ENCODE measurements at regions not wholly inside any gene's neighbourhood (a gene's known extent, or its start where the extent isn't known, plus 50 kb on each side); places are given as distances from the start of the nearest gene placed in this dataset.

- no peak for ATAC-seq (ENCODE audit: insufficient read depth, low FRiP score)
- 68 to 74% methylated on average over 8 of the region's 8 CpGs for WGBS, 2 donors
- H3K27ac ChIP-seq (ENCODE audit: low read depth in 1 of 2, low read length in 1 of 2) = no peak overlapping the region
- no peaks in the 10 kb centered on the region for H3K4me1 ChIP-seq (ENCODE audit: control insufficient read depth in 5 of 5, insufficient read depth in 5 of 5, low read length in 5 of 5)
- TF ChIP-seq, protein P1, sequence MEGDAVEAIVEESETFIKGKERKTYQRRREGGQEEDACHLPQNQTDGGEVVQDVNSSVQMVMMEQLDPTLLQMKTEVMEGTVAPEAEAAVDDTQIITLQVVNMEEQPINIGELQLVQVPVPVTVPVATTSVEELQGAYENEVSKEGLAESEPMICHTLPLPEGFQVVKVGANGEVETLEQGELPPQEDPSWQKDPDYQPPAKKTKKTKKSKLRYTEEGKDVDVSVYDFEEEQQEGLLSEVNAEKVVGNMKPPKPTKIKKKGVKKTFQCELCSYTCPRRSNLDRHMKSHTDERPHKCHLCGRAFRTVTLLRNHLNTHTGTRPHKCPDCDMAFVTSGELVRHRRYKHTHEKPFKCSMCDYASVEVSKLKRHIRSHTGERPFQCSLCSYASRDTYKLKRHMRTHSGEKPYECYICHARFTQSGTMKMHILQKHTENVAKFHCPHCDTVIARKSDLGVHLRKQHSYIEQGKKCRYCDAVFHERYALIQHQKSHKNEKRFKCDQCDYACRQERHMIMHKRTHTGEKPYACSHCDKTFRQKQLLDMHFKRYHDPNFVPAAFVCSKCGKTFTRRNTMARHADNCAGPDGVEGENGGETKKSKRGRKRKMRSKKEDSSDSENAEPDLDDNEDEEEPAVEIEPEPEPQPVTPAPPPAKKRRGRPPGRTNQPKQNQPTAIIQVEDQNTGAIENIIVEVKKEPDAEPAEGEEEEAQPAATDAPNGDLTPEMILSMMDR (IDR thresholded peaks at IDR 0.05; ENCODE audit: control extremely low read depth, extremely low read depth) = no peak
- H3K4me3 ChIP-seq = no peak overlapping the region
- H3K9me3 ChIP-seq (ENCODE audit: control insufficient read depth in 4 of 4, insufficient read depth in 3 of 4, low read length in 3 of 4) = peaks cover 0 to 4% (median 0%) of the 10 kb centered on the region in 4 donors
- no peak overlapping the region for H3K9ac ChIP-seq (ENCODE audit: insufficient read depth in 1 of 2, low read length in 2 of 2)
- no peaks in the 10 kb centered on the region for H3K36me3 ChIP-seq (ENCODE audit: control insufficient read depth in 4 of 4, insufficient read depth in 4 of 4, low read length in 4 of 4)
- peaks cover 0 to 3% (median 3%) of the 10 kb centered on the region in 3 donors for H3K27me3 ChIP-seq (ENCODE audit: control insufficient read depth in 3 of 3, insufficient read depth in 3 of 3, low read length in 2 of 3)
- DNase-seq = no peak
Measured at GRCh38 chr16:51228097-51228659, 77.1 kb upstream of the SALL1 start.

DNA sequence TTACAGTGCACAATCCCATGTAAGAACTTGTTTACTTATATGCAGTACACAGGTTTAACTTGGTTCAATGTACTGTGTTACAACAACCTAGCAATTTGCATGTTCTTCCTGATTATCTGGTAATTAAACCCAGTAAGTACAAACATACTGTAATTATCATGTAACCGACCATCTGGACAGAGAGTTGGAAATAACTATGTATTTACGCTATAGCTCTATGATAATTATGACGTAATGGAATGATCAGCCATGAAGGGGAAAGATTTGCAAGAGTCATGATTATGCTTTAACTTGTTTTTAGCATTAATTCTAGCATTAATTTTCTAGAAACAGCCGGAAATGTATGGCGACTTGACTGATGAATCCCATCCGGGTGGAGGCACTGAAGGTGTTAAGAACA is 74.8 kb upstream of the SALL1 start:
- 68 to 78% methylated on average over 6 of the region's 6 CpGs for WGBS, 2 donors
- Histone ChIP-seq H3K36me3 (ENCODE audit: control insufficient read depth in 4 of 4, insufficient read depth in 4 of 4, low read length in 4 of 4) (no peaks in the 10 kb centered on the region), H3K27me3 (ENCODE audit: control insufficient read depth in 3 of 3, insufficient read depth in 3 of 3, low read length in 2 of 3) (peaks cover 0 to 3% (median 3%) of the 10 kb centered on the region in 3 donors), H3K4me1 (ENCODE audit: control insufficient read depth in 5 of 5, insufficient read depth in 5 of 5, low read length in 5 of 5) (no peaks in the 10 kb centered on the region), H3K9ac (ENCODE audit: insufficient read depth in 1 of 2, low read length in 2 of 2) (no peak overlapping the region), H3K4me3 (no peak overlapping the region), H3K9me3 (ENCODE audit: control insufficient read depth in 4 of 4, insufficient read depth in 3 of 4, low read length in 3 of 4) (peaks cover 0 to 2% (median 0%) of the 10 kb centered on the region in 4 donors), H3K27ac (ENCODE audit: low read depth in 1 of 2, low read length in 1 of 2) (no peak overlapping the region)
- ATAC-seq (ENCODE audit: insufficient read depth, low FRiP score) (no peak), DNase-seq (no peak)
- TF ChIP-seq, protein P1 (IDR thresholded peaks at IDR 0.05; ENCODE audit: control extremely low read depth, extremely low read depth) = no peak

GRCh38 chr16:51224317-51224716 is 73.2 kb upstream of the SALL1 start:
- H3K36me3 ChIP-seq (ENCODE audit: control insufficient read depth in 4 of 4, insufficient read depth in 4 of 4, low read length in 4 of 4) = no peaks in the 10 kb centered on the region
- no peaks in the 10 kb centered on the region for H3K4me1 ChIP-seq (ENCODE audit: control insufficient read depth in 5 of 5, insufficient read depth in 5 of 5, low read length in 5 of 5)
- TF ChIP-seq, protein P1 (IDR thresholded peaks at IDR 0.05; ENCODE audit: control extremely low read depth, extremely low read depth) = no peak
- no peak for DNase-seq
- H3K4me3 ChIP-seq = no peak overlapping the region
- 89 to 98% methylated on average over 2 of the region's 2 CpGs for WGBS, 2 donors
- H3K27ac ChIP-seq (ENCODE audit: low read depth in 1 of 2, low read length in 1 of 2) = no peak overlapping the region
- no peak for ATAC-seq (ENCODE audit: insufficient read depth, low FRiP score)
- peaks cover 0 to 3% (median 3%) of the 10 kb centered on the region in 3 donors for H3K27me3 ChIP-seq (ENCODE audit: control insufficient read depth in 3 of 3, insufficient read depth in 3 of 3, low read length in 2 of 3)
- H3K9ac ChIP-seq (ENCODE audit: insufficient read depth in 1 of 2, low read length in 2 of 2) = no peak overlapping the region
- H3K9me3 ChIP-seq (ENCODE audit: control insufficient read depth in 4 of 4, insufficient read depth in 3 of 4, low read length in 3 of 4) = peaks cover 0 to 4% (median 0%) of the 10 kb centered on the region in 4 donors

DNA sequence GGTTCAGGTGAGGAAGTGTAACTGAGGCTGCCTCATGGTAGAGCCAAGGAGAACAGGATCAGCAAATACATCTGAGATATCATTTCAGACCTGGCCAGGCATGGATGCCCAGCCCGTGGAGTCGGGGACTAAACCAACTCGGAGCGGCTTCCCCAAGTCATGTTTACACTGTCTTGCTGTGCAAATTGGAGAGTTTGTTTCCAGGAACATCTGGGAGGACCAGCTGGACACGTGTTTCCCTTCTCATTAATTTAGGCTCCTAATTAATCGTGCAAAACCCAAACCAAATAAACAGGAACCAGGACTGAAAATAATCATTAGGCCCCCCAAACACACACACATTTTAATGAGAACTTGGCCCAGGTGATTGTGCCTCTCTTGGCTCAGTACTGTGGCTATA is 70.9 kb upstream of the SALL1 start:
- 57 to 73% methylated on average over 6 of the region's 6 CpGs for WGBS, 2 donors
- H3K9ac ChIP-seq (ENCODE audit: insufficient read depth in 1 of 2, low read length in 2 of 2) = no peak overlapping the region
- H3K4me1 ChIP-seq (ENCODE audit: control insufficient read depth in 5 of 5, insufficient read depth in 5 of 5, low read length in 5 of 5) = no peaks in the 10 kb centered on the region
- no peak for ATAC-seq (ENCODE audit: insufficient read depth, low FRiP score)
- no peak overlapping the region for H3K4me3 ChIP-seq
- TF ChIP-seq, protein P1 (IDR thresholded peaks at IDR 0.05; ENCODE audit: control extremely low read depth, extremely low read depth) = no peak
- H3K27ac ChIP-seq (ENCODE audit: low read depth in 1 of 2, low read length in 1 of 2) = no peak overlapping the region
- no peaks in the 10 kb centered on the region for H3K27me3 ChIP-seq (ENCODE audit: control insufficient read depth in 3 of 3, insufficient read depth in 3 of 3, low read length in 2 of 3)
- peaks cover 0 to 4% (median 0%) of the 10 kb centered on the region in 4 donors for H3K9me3 ChIP-seq (ENCODE audit: control insufficient read depth in 4 of 4, insufficient read depth in 3 of 4, low read length in 3 of 4)
- DNase-seq = no peak
- H3K36me3 ChIP-seq (ENCODE audit: control insufficient read depth in 4 of 4, insufficient read depth in 4 of 4, low read length in 4 of 4) = no peaks in the 10 kb centered on the region

All from lung (tissue), 11 donors.